Suprapubic skin (tissue), 4 donors: ENCODE measurements at regions not wholly inside any gene's neighbourhood (a gene's known extent, or its start where the extent isn't known, plus 50 kb on each side); places are given as distances from the start of the nearest gene placed in this dataset.

Source experiments
- CTCF ChIP-seq, 2 donors: fragments of 200-600 bp in 1 of 2; fragments of 450-650 bp in 1 of 2; sonication (generic) in 1 of 2; IDR thresholded peaks; one replicate each; pipeline ENCODE4 v1.5.1; 2016 to 2019; ENCODE audit warnings: antibody characterized with exemption in 2 of 2, mild to moderate bottlenecking in 1 of 2, moderate library complexity in 1 of 2
- EP300 ChIP-seq: sonication (generic); formaldehyde crosslinking; IDR thresholded peaks from one replicate; pipeline ENCODE4 v1.6.1; 2017; ENCODE audit warnings: antibody characterized with exemption
- POLR2A ChIP-seq, 2 donors: fragments of 450-650 bp; IDR thresholded peaks; one replicate each; pipeline ENCODE4 v1.6.1; 2017; ENCODE audit warnings: antibody characterized with exemption in 2 of 2, mild to moderate bottlenecking in 2 of 2, moderate library complexity in 2 of 2
- POLR2AphosphoS5 ChIP-seq, 3 donors: sonication (generic); formaldehyde crosslinking; IDR thresholded peaks; one replicate each; pipeline ENCODE4 v1.6.1; 2017; ENCODE audit warnings: antibody characterized with exemption in 3 of 3

GRCh38 chr1:17958704-17959103 lies 148.9 kb upstream of the IGSF21 start:
- TF ChIP-seq CTCF (IDR thresholded peaks at IDR 0.05) (no peak), POLR2A (IDR thresholded peaks at IDR 0.05) (no peak), POLR2AphosphoS5 (IDR thresholded peaks at IDR 0.05) (no peak), EP300 (no peak)
